ENCODE measurements at regions not wholly inside any gene's neighbourhood (a gene's known extent, or its start where the extent isn't known, plus 50 kb on each side); places are given as distances from the start of the nearest gene placed in this dataset.

GRCh38 chr3:144692488-144692887, 720.9 kb downstream of the DIPK2A start:
- TF ChIP-seq CTCF (conservative IDR thresholded peaks at IDR 0.05 in 1 of 2, IDR thresholded peaks at IDR 0.05 in 1 of 2; ENCODE audit: extremely low read depth in 1 of 2, insufficient read depth in 1 of 2, low read depth in 1 of 2, low read length in 2 of 2) (no peak), EZH2 (IDR thresholded peaks at IDR 0.05; ENCODE audit: borderline replicate concordance, low read length) (no peak)
